ENCODE measurements at regions not wholly inside any gene's neighbourhood (a gene's known extent, or its start where the extent isn't known, plus 50 kb on each side); places are given as distances from the start of the nearest gene placed in this dataset.

DNA sequence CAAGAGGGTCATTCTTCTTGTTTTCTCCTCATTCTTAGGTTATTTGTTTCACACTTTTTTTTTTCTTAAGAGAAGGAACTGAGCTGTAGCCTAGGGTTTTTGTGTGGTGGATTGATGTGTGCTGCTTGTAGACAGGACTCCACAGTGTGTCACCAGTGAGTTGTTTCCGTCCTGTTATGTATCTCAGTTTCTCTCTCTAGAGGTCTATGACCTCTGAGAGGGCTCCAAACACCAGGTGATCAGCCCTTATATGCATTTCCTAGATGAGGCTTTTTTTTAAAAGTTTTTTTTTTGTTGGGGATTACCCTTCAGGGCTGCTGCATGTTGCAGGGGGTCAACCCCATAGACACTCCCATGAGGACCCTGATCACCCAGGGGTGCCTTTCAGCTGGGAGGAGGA lies 124.2 kb upstream of the MAST4 start:
- TF ChIP-seq POLR2AphosphoS5 (IDR thresholded peaks at IDR 0.05; ENCODE audit: low read depth, low read length) (no peak), ZNF274 (IDR thresholded peaks at IDR 0.05; ENCODE audit: borderline replicate concordance, extremely low read depth, low read length) (no peak), BCL11A (IDR thresholded peaks at IDR 0.05; ENCODE audit: low read depth in 2 of 2, low read length in 2 of 2) (no peak), CHD2 (IDR thresholded peaks at IDR 0.05; ENCODE audit: low read length) (no peak), TAF1 (IDR thresholded peaks at IDR 0.05; ENCODE audit: low read depth, low read length) (no peak), SRF (IDR thresholded peaks at IDR 0.05; ENCODE audit: low read depth, low read length) (no peak), SUZ12 (IDR thresholded peaks at IDR 0.05; ENCODE audit: low read length) (no peak), EP300 (IDR thresholded peaks at IDR 0.05; ENCODE audit: borderline replicate concordance in 1 of 2, low read depth in 2 of 2, low read length in 2 of 2) (no peak)
- TF ChIP-seq, protein P1, sequence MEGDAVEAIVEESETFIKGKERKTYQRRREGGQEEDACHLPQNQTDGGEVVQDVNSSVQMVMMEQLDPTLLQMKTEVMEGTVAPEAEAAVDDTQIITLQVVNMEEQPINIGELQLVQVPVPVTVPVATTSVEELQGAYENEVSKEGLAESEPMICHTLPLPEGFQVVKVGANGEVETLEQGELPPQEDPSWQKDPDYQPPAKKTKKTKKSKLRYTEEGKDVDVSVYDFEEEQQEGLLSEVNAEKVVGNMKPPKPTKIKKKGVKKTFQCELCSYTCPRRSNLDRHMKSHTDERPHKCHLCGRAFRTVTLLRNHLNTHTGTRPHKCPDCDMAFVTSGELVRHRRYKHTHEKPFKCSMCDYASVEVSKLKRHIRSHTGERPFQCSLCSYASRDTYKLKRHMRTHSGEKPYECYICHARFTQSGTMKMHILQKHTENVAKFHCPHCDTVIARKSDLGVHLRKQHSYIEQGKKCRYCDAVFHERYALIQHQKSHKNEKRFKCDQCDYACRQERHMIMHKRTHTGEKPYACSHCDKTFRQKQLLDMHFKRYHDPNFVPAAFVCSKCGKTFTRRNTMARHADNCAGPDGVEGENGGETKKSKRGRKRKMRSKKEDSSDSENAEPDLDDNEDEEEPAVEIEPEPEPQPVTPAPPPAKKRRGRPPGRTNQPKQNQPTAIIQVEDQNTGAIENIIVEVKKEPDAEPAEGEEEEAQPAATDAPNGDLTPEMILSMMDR (IDR thresholded peaks at IDR 0.05; ENCODE audit: control extremely low read depth in 1 of 3, insufficient read depth in 1 of 3, low read depth in 1 of 3, low read length in 3 of 3), result no peak
